NCI-H2029 treated with DMSO at 0.1 percent for 48 hours (cell line): ENCODE measurements at regions not wholly inside any gene's neighbourhood (a gene's known extent, or its start where the extent isn't known, plus 50 kb on each side); places are given as distances from the start of the nearest gene placed in this dataset.

ENCODE experiments used
- DNase-seq: peaks from one replicate; lab custom pipeline; 2025; lab: John Stamatoyannopoulos, UW

DNA sequence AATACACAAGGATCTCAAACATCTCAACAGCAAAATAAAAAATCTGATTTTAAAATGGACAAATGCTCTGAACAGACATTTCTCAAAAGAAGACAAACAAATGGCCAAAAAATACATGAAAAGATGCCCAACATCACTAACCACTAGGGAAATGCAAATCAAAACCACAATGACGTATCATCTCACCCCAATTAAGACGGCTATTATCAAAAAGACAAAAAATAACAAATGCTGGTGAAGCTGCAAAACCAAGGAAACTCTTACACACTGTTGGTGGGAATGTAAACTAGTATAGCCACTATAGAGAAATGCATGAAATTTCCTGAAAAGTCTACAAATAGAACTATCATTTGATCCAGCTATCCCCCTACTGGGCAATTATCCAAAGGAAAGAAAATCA is 145.0 kb downstream of the BTG1 start:
- DNase-seq = no peak

DNA sequence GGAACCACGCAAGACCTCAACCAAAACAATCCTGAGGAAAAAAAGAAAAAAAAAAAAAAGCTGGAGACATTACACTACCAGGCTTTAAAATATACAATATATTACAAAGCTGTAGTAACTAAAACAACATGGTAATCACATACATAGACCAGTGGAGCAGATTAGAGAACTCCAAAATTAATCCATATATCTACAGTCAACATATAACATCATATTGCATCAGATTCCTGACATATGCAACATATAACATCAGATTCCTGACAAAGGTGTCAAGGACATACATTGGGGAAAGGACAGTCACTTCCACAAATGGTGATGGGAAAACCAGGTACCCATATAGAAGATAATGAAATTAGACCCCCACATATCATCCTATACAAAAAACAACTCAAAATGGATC is 145.8 kb downstream of the BTG1 start:
- DNase-seq = no peak

DNA sequence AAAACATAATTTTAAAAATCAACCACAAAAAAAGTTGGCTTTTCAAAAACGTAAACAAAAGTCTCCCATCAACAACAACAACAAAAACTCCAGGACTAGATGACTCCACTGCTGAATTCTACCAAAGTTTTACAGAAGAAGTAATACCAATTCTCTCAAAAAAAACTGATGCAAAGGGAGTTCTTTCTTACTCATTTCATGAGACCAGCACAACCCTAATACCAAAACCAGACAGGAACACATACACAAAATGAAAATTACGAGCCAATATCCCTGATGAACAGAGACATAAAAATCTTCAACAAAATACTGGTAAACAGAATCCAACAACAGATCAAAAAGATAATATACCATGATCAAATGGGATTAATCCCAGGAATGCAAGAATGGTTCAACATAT is 147.3 kb downstream of the BTG1 start:
- no peak for DNase-seq

DNA sequence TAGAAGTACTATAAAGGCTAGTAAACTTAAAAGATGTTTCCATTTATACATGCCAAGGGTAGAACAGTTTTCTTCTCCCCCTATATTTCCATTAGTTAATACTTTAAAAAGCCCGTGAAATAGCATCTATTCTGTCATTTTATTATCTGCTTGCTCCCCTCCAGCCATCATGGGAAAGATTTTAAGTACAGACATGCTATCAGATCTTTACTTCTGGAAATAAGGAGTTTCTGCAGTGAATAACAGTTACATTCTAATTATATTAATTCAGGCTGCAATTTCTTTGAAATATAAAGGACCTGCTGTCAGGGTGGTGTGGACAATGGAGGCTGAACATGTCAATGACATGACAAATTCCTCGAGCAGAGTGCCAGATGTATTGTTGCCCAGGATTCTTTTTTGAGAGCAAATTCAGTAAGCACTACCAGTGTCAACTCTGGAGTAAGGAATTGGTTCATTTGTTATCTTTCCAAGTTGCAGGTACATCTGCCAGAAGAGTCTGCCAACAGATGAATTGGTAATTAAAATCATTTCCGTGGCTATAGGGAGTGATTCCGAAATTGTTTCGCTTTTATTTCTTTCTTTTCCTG is 151.3 kb downstream of the BTG1 start:
- no peak for DNase-seq

DNA sequence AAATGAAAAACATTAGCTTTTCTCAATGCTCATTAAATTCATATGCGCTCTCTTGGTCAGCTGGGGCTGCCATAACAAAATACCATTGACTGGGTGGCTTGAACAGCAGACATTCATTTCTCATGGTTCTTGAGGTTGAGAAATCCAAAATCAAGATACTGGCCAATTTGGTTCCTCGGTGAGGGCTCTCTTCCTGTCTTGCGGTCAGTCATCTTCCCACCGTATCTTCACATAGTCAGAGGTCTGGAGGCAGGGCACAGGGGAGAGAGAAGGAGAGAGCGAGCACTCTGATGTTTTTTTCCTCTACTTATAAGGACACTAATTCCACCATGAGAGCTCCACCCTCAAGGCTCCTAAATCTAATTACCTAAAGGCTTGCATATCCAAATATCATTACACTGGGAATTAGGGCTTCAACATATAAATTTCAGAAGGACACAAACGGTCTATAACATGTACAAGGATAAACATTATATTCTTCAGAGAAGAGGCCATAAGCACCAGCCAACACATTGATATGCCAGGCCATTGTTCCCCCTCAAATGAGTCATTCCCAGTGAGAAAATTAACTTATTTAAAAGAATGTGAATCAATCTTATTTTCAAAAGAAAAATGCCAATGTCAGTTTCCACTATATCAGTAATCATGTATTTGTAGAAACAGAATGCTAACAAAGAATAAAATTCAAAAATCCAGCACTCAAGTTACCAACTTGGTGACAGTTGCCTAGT is 152.2 kb downstream of the BTG1 start:
- no peak for DNase-seq

DNA sequence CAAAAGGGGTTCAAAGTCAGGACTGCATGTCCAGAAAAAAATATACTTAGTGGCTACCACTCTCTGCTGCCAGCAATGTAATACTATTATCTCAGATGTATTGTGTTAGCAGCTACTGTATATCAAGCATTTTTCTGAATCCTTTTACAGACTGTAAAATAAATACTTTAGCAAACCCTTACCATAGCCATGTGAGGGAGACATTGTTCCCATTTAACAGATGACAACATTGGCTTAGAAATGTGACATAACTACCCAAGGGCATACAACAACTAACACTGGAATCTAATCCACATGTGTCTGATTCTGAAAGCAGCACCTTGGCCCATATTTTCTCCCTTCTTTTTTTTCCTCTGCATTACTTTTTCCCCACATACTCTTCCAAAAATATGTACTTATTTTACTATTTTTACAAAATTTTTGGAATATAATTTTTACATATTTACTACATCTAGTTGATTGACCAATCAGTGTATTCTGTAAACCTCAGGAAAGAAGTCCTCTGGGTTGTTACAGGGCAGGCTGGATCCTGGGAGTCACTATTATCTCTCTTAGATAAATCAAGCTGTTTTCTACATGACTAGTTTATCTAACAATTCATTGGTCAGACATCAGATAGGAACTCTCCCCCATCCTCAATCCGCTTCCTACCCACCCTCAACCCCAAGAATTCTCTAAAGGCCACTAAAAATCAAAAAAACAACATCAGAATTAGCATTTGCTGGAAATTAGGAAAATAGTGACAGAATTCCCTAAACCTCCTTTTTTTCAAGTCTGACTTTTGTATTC is 154.1 kb downstream of the BTG1 start:
- no peak for DNase-seq

DNA sequence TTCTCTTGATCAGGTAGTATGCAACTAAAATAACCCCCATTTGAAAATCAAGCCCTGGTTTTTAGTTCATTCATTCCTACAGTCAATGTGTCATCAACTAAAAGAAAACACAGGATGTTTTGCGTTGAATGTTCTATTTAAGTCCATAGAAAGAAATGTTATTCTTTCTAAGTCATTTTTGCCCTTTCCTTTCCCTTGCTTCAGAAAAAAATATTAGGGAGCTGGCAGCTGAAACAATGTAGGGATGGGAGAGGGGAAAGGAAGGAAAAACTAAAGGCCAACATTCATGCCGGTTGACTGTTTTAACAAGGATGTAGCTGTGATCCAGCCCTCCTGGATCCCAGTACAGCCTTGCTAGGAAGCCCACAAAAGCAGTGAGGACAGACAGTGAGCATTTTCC is 155.1 kb downstream of the BTG1 start:
- no peak for DNase-seq

DNA sequence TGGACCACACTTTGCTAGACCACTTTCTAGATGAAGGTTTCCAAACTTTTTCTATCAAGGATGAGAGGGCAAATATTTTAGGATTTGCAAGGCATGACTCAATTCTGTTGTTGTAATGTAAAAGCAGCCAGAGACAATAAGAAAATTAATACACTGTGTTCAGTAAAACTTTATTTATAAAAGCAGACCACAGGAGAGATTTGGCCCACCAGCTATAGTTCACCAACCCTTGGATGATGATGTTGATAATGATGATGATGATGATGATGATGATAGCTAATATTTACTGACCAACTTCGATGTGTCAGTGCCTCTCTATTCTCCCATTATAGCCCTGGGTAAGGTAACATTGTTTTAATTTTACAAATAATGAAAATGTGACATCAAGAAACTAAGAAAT is 156.5 kb downstream of the BTG1 start:
- no peak for DNase-seq

DNA sequence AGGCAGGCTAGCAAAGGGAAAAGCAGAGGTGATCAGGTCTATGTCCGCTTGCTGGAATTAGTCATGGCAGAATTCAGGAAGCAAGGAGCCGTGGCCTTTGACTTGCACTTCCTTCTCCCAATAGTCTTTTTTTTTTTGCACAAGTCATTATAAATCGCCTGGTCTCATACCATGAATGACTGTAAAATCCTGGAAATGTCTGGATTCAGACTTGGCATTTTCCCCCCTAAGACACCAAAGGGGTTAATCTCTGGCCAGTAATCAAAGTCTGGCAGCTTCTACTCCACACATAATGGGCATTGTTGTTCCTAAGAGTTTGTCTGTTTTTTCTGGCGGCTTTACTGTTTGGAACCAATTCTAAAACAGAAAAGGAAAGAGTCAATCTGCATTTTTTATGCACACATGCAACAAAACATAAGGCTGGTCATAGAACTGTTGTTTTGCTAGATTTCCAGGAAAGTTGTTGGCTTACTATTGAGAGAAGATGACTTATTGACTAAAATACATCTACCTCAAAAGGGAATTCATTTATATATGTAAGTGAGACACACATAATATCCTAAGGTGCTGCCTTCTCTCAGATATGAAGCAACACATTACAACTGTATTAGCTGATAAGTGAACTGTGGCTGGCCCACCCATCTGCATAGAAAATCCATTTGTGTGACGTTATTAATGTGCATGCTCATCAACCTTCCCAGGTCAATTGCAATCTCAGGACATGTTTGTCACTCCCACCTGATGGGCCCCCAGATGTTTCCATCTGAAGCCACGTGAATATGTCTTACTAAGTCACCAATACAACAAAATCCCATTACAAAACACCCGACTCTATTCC is 157.3 kb downstream of the BTG1 start:
- no peak for DNase-seq

DNA sequence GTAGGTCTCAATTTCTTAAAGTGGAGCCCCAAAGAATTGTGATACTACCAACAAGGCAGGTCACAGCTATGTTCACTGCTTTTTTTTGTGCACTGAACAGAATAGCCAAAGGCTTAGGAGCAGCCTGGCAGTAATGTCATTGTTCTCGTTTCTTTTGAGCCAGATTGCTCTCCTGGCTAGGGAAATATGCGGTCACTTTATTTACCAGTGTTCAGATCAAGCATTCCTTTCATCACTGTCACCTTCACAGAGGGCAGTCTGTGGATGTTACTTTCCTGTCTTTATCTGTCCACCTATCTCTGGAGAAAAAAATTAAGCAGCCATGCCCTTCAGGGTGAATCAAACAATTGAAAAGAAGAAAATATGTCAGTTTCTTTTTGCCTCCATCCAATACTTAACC is 159.6 kb downstream of the BTG1 start:
- DNase-seq = no peak

DNA sequence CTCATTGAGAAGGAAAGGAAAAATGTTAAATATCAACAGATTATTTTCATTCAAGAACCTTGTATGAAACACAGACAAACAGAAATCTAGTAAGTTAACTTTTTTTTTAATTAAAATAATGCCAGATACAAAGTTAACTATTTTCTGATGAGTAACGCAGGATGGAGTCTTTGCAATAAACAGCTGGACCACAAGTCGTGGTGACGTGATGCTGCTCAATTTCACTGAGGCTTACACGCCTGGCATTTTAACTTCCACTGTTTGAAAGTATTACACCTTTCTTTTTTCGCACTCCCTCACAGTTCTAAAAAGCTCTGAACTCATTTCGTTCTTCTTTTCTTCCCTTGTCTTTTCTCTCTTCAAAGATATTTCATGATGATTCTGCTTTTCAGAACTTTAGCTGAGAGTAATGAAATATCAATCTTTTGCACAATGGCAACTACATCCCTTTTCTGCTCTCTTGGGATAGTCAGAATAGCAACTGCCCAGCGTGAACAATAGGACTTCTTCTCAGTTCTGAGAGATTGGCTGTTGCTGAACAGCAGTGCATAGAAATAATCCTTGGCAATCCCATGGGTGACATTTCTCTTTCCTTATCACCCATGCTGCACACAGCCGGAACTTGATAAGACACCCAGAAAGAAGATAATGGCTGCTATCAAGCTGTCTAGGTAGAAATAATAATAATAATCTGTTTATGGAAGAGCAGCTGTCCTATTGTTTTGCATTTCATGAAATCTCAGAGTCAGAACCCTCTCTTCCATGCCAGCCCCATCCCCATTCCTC is 160.5 kb downstream of the BTG1 start:
- DNase-seq = no peak

DNA sequence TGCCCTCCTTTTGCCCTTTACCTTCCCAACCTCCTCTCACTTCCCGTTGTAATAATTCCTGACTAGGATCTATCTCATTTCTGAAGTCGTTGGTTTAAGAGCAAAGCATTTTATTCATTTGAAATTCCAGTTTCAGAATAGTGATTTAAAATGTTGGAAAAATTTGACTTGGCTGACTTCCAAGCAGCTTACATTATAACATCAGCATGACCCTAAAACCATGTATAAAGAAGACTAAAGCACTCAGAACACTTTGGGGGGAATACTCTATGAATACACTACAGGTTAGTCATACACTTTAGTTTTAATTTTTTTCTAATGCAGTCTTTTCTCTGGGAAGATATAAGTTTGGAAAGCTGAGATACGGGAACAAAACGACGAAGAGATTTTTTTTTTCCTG is 161.1 kb downstream of the BTG1 start:
- no peak for DNase-seq

DNA sequence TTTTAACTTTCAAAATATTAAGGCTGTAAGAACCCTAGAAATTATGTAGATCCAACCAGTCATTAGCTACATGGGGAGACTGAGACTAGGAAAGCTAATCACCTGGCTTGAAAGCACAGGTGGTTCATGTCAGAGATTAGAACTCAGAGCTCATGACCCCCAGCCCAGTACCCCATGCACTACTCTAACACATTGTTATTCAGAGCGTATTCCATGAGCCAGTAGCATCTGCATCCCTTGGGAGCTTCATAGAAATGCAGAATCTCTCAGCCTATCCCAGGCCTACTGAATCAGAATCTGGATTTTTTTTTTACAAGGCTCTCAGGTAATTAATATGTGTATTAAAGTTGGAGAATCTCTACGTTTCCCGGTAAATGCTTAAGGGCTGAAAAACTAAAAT is 161.7 kb downstream of the BTG1 start:
- no peak for DNase-seq

DNA sequence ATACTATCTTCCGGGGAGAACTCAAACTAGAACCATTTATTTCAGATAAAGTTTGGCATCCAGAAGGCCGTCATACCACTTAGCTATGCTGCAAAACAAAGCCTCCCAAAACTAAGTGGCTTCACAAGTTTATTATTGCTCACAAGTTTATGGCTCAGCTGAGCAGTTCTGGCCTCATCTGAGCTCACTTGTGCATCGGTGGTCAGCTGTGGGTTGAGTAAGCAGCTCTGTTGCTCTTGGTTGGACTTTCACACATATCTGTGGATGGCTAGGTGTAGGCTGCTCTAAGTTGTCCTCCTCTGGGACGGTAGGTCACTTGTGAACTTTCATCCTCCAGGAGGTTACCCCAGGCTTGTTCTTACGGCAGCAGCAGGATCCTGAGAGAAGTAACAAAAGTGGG is 162.7 kb downstream of the BTG1 start:
- no peak for DNase-seq

DNA sequence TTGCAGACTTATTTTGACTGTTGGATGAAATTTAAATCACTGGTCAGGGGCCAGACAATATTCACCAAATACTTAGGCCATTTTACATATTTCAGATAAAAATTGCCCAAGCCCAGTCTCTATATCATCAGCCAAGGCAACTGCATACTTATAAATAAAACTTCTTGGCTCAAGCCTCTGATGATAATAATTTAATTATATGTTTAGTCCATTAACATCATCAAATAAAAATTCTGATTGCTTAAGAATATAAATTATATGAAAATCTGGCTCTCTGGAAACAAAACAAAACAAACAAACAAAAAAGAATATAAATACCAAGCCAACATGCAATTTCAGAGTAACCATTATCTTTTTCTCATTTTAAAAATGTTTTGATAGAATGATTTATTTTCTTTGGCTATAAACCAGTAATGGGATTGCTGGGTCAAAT is 165.2 kb downstream of the BTG1 start:
- DNase-seq = no peak

DNA sequence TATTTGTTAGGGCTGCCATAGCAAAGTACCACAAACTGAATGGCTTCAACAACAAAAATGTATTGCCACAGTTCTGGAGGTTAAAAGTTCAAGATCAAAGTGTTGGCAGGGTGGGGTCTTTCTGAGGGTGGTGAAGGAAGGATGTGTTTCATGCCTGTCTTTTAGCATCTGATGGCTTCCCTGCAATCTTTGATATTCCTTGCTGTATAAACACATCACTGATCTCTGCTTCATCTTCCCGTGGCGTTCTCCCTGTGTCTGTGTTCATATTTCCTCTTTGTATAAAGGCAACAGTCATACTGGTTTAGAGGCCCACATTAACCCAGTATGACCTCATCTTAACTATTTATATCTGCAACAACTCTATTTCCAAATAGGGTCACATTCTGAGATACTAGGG is 167.5 kb downstream of the BTG1 start:
- DNase-seq = no peak

DNA sequence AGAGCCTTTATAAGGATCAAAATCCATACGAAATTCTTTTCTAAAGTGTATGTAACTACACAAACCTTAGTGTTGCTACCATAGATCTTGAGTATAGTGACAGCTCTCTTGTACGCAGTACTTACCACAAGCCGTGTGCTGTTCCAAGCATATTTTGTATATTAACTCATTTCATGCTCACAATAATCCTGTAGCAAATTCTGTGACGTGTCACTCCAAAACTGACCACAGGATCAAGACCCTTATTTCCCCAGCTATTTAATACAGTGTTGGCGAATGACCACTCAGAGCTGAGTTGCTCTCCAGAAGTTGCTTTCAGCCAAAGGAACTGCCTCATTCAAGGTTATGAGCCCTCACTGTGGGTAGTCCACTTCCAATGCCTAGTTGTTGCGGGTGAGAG is 169.8 kb downstream of the BTG1 start:
- DNase-seq = no peak

DNA sequence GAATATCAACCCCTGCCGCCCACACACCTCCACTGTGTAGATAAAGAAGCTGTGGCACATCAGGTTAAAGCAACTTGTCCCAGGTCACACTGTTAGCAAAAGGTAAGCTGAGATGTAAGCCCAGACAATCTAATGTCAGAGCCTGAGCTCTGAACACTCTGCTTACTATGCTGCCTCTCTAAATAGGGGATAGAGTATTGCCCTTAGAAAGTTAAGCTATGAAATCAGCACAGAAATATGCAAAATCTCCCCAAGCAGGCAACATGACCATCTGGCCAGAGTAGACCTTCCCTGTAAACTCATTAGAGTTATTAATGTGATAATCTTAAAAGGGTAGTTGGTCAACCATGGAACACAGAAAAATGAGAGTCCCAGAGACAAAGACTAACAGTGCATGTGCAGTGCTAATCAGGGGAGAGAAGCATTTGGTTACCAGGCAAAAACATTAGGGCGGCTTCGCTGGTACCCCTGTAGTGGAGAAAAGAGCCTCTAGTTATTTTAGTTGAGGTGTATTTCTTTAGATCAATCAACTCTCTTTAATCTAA is 171.0 kb downstream of the BTG1 start:
- no peak for DNase-seq

DNA sequence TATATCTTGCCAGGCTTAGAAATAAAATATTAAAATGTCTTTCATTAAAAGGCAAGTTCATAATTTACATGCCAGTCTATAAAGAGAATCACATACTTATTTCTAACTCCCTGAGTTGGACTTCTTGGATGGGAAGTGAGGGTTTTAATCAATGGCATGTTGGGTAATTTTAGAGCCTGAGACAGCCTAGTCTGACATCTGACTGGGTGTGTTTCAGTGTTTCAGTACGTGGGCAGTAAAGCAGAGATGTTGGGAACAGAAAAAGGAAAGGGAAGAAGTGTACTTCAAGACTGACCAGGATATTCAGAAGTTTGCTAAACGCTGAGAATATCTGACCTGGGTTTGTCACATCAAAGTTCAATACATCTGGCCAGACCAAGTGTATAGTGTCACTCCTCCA is 171.8 kb downstream of the BTG1 start:
- no peak for DNase-seq

DNA sequence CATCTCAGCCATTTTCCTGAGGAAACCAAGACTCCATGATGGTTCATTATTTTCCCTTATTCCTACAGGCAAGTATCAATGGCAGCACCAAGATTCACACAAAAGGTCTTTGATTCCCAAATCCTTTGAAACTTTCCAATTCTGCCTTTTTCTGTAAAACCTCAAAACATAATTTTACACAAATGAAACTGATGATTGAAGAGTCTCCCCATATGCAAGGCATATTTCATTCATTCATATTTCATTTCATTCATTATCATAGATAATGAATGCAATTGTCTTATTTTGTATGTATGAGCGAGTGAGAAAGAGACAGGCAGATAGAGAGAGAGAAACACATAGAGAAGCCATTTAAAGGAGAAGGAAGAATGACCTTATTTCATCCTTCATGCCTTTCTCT is 172.8 kb downstream of the BTG1 start:
- DNase-seq = no peak

DNA sequence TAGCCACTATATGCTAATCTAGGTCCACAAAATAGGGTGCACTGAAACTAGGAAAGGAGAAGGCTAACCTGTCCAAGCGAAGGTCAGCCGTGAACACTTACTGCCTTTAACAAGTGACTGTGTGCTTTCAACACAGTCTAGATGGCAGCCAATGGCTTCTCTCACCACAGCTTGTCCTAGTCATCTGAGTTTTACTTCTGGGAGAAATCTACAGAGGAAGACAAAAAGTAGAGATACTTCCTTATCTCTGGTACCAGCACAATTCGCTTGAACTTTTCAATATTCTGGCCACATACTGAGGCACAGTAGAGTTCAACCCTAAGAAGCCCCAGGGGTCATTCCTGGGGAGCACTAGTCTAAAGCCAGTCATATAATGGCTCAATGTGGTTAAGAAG is 176.9 kb downstream of the BTG1 start:
- no peak for DNase-seq
